PC-9 (cell line): ENCODE measurements at regions not wholly inside any gene's neighbourhood (a gene's known extent, or its start where the extent isn't known, plus 50 kb on each side); places are given as distances from the start of the nearest gene placed in this dataset.

ENCODE experiments used
- EZH2 ChIP-seq: fragments of 200-600 bp; sonication (generic); IDR thresholded peaks from 2 replicates; pipeline ENCODE4 v1.8.0; 2017; ENCODE audit warnings: antibody characterized with exemption, low read depth
- TF ChIP-seq, protein P1 (sequence below): fragments of 200-600 bp; sonication (generic); conservative IDR thresholded peaks from 2 replicates; pipeline ENCODE4 v1.6.1; 2017; ENCODE audit warnings: mixed run types, antibody characterized with exemption, mild to moderate bottlenecking, moderate library complexity

DNA sequence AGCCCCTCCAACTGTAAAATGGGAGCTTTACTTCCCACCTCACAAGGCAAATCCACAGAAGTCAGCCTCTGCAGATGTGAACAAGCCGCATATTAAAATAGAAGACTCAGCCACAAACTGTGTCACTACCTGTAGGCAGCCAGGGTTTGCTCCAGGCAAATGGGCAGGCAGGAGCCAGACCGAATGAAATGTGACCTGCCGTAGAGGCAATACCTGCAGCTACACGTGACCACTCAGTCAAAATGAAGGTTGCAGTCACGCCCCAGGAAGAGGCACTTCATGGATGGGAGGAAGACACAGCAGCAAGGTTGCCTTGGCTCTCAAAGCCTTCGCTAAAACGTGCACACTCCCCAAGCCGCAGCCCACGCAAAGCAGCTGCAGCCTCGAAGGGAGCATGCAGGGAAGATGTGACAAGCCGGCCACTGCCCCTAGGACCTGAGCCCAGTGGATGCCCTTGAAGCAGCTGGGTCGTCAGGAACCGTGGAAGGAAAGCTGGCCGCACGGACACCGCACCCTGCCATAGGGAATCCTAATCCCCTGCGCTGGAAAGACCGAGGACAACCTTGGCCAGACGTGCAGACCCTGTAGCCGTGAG, 53.1 kb downstream of the SHANK2 start:
- TF ChIP-seq, protein P1, sequence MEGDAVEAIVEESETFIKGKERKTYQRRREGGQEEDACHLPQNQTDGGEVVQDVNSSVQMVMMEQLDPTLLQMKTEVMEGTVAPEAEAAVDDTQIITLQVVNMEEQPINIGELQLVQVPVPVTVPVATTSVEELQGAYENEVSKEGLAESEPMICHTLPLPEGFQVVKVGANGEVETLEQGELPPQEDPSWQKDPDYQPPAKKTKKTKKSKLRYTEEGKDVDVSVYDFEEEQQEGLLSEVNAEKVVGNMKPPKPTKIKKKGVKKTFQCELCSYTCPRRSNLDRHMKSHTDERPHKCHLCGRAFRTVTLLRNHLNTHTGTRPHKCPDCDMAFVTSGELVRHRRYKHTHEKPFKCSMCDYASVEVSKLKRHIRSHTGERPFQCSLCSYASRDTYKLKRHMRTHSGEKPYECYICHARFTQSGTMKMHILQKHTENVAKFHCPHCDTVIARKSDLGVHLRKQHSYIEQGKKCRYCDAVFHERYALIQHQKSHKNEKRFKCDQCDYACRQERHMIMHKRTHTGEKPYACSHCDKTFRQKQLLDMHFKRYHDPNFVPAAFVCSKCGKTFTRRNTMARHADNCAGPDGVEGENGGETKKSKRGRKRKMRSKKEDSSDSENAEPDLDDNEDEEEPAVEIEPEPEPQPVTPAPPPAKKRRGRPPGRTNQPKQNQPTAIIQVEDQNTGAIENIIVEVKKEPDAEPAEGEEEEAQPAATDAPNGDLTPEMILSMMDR = no peak
- no peak for TF ChIP-seq EZH2
